ENCODE measurements at regions not wholly inside any gene's neighbourhood (a gene's known extent, or its start where the extent isn't known, plus 50 kb on each side); places are given as distances from the start of the nearest gene placed in this dataset.

DNA sequence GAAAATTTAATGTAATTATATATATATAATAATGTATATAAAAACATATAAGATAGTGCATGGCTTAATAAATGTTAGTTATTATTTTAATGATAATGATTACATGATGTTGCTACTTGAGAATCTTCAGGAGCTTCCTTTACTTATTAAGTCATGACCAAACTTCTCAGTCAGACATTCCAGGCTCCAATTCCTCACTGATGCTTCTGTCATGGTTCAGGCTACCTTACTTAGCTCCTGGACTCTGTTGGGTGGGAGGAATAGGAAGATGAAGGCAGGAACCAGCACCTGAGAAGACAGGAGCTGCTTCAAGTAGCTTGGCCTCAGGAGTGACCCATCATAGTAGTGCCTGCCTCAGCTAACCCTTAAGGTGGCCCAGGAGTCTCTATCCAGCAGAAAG lies 55.0 kb upstream of the EEPD1 start:
- no peak overlapping the region for H3K4me3 ChIP-seq (ENCODE audit: low read depth, low read length)
- in situ Hi-C loops (cut with HindIII; ENCODE audit: low pct_ligation_motif_present, low sequenced_read_pairs), result no loop called here
- no peaks in the 10 kb centered on the region for H3K36me3 ChIP-seq (replicated peaks)
- no peak for DNase-seq
- no peak overlapping the region for H3K27ac ChIP-seq
- H3K27me3 ChIP-seq (replicated peaks), result no peaks in the 10 kb centered on the region
- TF ChIP-seq, protein P1, sequence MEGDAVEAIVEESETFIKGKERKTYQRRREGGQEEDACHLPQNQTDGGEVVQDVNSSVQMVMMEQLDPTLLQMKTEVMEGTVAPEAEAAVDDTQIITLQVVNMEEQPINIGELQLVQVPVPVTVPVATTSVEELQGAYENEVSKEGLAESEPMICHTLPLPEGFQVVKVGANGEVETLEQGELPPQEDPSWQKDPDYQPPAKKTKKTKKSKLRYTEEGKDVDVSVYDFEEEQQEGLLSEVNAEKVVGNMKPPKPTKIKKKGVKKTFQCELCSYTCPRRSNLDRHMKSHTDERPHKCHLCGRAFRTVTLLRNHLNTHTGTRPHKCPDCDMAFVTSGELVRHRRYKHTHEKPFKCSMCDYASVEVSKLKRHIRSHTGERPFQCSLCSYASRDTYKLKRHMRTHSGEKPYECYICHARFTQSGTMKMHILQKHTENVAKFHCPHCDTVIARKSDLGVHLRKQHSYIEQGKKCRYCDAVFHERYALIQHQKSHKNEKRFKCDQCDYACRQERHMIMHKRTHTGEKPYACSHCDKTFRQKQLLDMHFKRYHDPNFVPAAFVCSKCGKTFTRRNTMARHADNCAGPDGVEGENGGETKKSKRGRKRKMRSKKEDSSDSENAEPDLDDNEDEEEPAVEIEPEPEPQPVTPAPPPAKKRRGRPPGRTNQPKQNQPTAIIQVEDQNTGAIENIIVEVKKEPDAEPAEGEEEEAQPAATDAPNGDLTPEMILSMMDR (IDR thresholded peaks at IDR 0.05; ENCODE audit: low read depth, low read length, missing control alignments), result no peak

DNA sequence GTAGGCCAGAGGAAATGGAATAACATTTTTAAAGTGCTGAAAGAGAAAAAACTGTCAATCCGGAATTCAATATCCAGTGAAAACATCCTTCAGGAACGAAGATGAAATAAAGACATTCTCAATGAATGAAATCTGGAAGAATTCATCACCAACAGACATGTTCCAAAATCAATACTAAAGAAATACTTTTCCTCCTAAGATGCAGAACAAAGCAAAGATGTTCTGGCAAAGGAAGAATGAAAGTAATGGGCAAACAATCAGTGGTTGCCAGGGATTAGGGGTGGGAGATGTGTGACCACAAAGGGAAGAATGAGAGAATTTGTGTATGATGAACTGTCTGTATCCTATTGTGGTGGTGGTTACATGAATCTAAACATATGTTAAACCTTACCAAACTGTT lies 52.8 kb upstream of the EEPD1 start:
- DNase-seq, result no peak
- Histone ChIP-seq H3K4me3 (ENCODE audit: low read depth, low read length) (no peak overlapping the region), H3K27ac (no peak overlapping the region), H3K27me3 (replicated peaks) (no peaks in the 10 kb centered on the region), H3K36me3 (replicated peaks) (no peaks in the 10 kb centered on the region)
- in situ Hi-C loops (cut with HindIII; ENCODE audit: low pct_ligation_motif_present, low sequenced_read_pairs), result no loop called here
- TF ChIP-seq, protein P1 (IDR thresholded peaks at IDR 0.05; ENCODE audit: low read depth, low read length, missing control alignments), result no peak

GRCh38 chr7:36100634-36101033 lies 52.4 kb upstream of the EEPD1 start:
- Histone ChIP-seq H3K4me3 (ENCODE audit: low read depth, low read length) (no peak overlapping the region), H3K27me3 (replicated peaks) (no peaks in the 10 kb centered on the region), H3K36me3 (replicated peaks) (no peaks in the 10 kb centered on the region), H3K27ac (no peak overlapping the region)
- TF ChIP-seq, protein P1 (IDR thresholded peaks at IDR 0.05; ENCODE audit: low read depth, low read length, missing control alignments), result no peak
- in situ Hi-C loops (cut with HindIII; ENCODE audit: low pct_ligation_motif_present, low sequenced_read_pairs), result no loop called here
- no peak for DNase-seq

Measured in brain microvascular endothelial cell (primary cell).